Caco-2 (cell line): ENCODE measurements at regions not wholly inside any gene's neighbourhood (a gene's known extent, or its start where the extent isn't known, plus 50 kb on each side); places are given as distances from the start of the nearest gene placed in this dataset.

Experiments
- BruUV-seq: library from RNA; stranded (reverse); fragments of 400-500 nt; replicated peaks from 2 replicates; lab custom pipeline; 2021; lab: Mats Ljungman, UMichigan
- CTCF ChIA-PET: fragments of 300-600 bp; sonication (Branson Sonifier 250); formaldehyde crosslinking; loops from one replicate; lab custom pipeline; 2022; ENCODE audit warnings: antibody characterized with exemption; lab: Charles Lee
- POLR2A ChIA-PET: fragments of 300-600 bp; sonication (Branson Sonifier 250); formaldehyde crosslinking; loops from one replicate; lab custom pipeline; 2022; ENCODE audit warnings: antibody characterized with exemption; lab: Charles Lee
- DNase-seq, 2 experiments: peaks; one replicate each; pipeline versions ENCODE4 v3.0.0 to v3.0.0-alpha.2; 2020 to 2022
- H3K27me3 ChIP-seq: replicated peaks from 2 replicates; pipeline ENCODE4 v1.6.0; 2011; ENCODE audit warnings: low read length; ENCODE audit not compliant: control insufficient read depth, insufficient read depth
- H3K36me3 ChIP-seq: 2 replicates; pipeline ENCODE4 v1.5.1; 2011; ENCODE audit warnings: low read length; ENCODE audit not compliant: control insufficient read depth, insufficient read depth
- H3K4me1 ChIP-seq: fragments of 250-450 bp; sonication (Bioruptor Pico); 2 replicates; pipeline ENCODE4 v1.5.1; 2020; ENCODE audit warnings: mild to moderate bottlenecking
- H3K4me3 ChIP-seq: 2 replicates; pipeline ENCODE4 v1.5.1; 2011; ENCODE audit warnings: low read depth, mild to moderate bottlenecking, control low read depth, low read length
- H3K9me3 ChIP-seq: fragments of 250-450 bp; sonication (Bioruptor Pico); 2 replicates; pipeline ENCODE4 v1.5.1; 2020; ENCODE audit warnings: mild to moderate bottlenecking, moderate library complexity
- H3K27ac Mint-ChIP-seq: one replicate; pipeline ENCODE4 v1.8.0; 2022; ENCODE audit warnings: mixed read lengths; ENCODE audit not compliant: unreplicated experiment
- H3K27me3 Mint-ChIP-seq: one replicate; pipeline ENCODE4 v1.8.0; 2022; ENCODE audit warnings: mixed read lengths; ENCODE audit not compliant: insufficient read depth, unreplicated experiment
- H3K36me3 Mint-ChIP-seq: one replicate; pipeline ENCODE4 v1.8.0; 2022; ENCODE audit warnings: mild to moderate bottlenecking, mixed read lengths; ENCODE audit not compliant: insufficient read depth, unreplicated experiment
- H3K4me1 Mint-ChIP-seq: one replicate; pipeline ENCODE4 v1.8.0; 2022; ENCODE audit warnings: low read depth, mixed read lengths; ENCODE audit not compliant: unreplicated experiment
- H3K4me3 Mint-ChIP-seq: one replicate; pipeline ENCODE4 v1.8.0; 2022; ENCODE audit warnings: mild to moderate bottlenecking, moderate library complexity, mixed read lengths; ENCODE audit not compliant: unreplicated experiment
- H3K9me3 Mint-ChIP-seq: one replicate; pipeline ENCODE4 v1.8.0; 2022; ENCODE audit warnings: mixed read lengths; ENCODE audit not compliant: unreplicated experiment
- CTCF ChIP-seq, 2 experiments: fragments of 200-600 bp in 1 of 2; IDR thresholded peaks; 1 replicate in 1 of 2; 2 replicates in 1 of 2; pipeline versions ENCODE4 v1.5.1 to v1.8.0; 2011 to 2022; ENCODE audit warnings: antibody characterized with exemption in 1 of 2, control low read depth in 1 of 2, inconsistent platforms in 1 of 2, low read depth in 1 of 2, low read length in 1 of 2, mild to moderate bottlenecking in 1 of 2, moderate library complexity in 1 of 2; ENCODE audit not compliant: insufficient read depth in 1 of 2, severe bottlenecking in 1 of 2, unreplicated experiment in 1 of 2
- intact Hi-C: fragments of 100-400 bp; cut with micrococcal nuclease; formaldehyde crosslinking; loops from one replicate; pipeline ENCODE4 v1.10.0; 2022; ENCODE audit not compliant: unreplicated experiment

DNA sequence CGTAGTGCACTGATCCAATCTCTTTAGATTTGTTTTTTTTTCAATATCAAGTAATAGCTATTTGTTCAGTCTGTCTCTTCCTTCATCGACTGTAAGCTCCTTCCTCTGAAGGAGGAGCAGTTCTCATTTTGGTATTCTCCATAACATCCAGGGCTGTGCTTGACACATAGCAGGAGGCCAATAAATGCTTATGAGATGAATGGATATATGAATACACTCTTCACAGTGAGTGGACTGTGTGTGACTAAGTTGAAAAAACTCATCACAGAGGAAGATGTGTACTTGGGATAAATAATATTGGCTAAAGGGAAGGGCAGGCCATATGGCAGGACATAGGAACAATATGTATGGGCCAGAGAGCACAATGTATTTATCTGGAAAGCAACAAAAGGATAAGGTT is 205.3 kb upstream of the PRICKLE1 start:
- Histone ChIP-seq H3K4me3 (no peak overlapping the region), H3K27me3 (no peaks in the 10 kb centered on the region), H3K36me3 (no peaks in the 10 kb centered on the region), H3K9me3 (no peaks in the 10 kb centered on the region), H3K4me1 (peaks cover 22% of the 10 kb centered on the region)
- Mint-ChIP-seq H3K4me1 (peaks cover 19% of the 10 kb centered on the region), H3K9me3 (no peaks in the 10 kb centered on the region), H3K36me3 (no peaks in the 10 kb centered on the region), H3K27me3 (no peaks in the 10 kb centered on the region), H3K27ac (no peak overlapping the region), H3K4me3 (no peak overlapping the region)
- BruUV-seq, result no TSS peak
- no peak for DNase-seq
- ChIA-PET CTCF (no interaction called here), POLR2A (no interaction called here)
- TF ChIP-seq CTCF (IDR thresholded peaks at IDR 0.05; ENCODE audit: insufficient read depth in 1 of 2, low read depth in 1 of 2, low read length in 1 of 2, severe bottlenecking in 1 of 2, unreplicated experiment in 1 of 2), result no peak
- intact Hi-C loops, result loop anchor here (10.0 kb wide), 1 partner anchor 170 kb away; no protein-coding TSS in a partner anchor

GRCh38 chr12:42793166-42793565 is 203.6 kb upstream of the PRICKLE1 start:
- CTCF ChIA-PET, result no interaction called here
- no peak for TF ChIP-seq CTCF (IDR thresholded peaks at IDR 0.05; ENCODE audit: insufficient read depth in 1 of 2, low read depth in 1 of 2, low read length in 1 of 2, severe bottlenecking in 1 of 2, unreplicated experiment in 1 of 2)
- H3K9me3 Mint-ChIP-seq, result no peaks in the 10 kb centered on the region
- H3K4me3 Mint-ChIP-seq, result no peak overlapping the region
- no peaks in the 10 kb centered on the region for H3K36me3 Mint-ChIP-seq
- DNase-seq, result no peak
- H3K4me1 Mint-ChIP-seq, result peaks cover 13% of the 10 kb centered on the region
- H3K4me3 ChIP-seq, result no peak overlapping the region
- BruUV-seq, result no TSS peak
- POLR2A ChIA-PET, result no interaction called here
- H3K27me3 Mint-ChIP-seq, result no peaks in the 10 kb centered on the region
- intact Hi-C loops, result loop anchor here (10.0 kb wide), 1 partner anchor 172 kb away; no protein-coding TSS in a partner anchor
- no peaks in the 10 kb centered on the region for H3K9me3 ChIP-seq
- peaks cover 23% of the 10 kb centered on the region for H3K4me1 ChIP-seq
- no peaks in the 10 kb centered on the region for H3K36me3 ChIP-seq
- H3K27me3 ChIP-seq, result no peaks in the 10 kb centered on the region
- H3K27ac Mint-ChIP-seq, result no peak overlapping the region

- peak; percentile 11 to 39 for TF ChIP-seq CTCF (IDR thresholded peaks at IDR 0.05; ENCODE audit: insufficient read depth in 1 of 2, low read depth in 1 of 2, low read length in 1 of 2, severe bottlenecking in 1 of 2, unreplicated experiment in 1 of 2)
- POLR2A ChIA-PET, result no interaction called here
Measured at GRCh38 chr12:42792265-42792664, 202.7 kb upstream of the PRICKLE1 start.

More at GRCh38 chr12:42792265-42792664, 202.7 kb upstream of the PRICKLE1 start:
- H3K9me3 ChIP-seq, result no peaks in the 10 kb centered on the region
- intact Hi-C loops, result loop anchor here (10.0 kb wide), 1 partner anchor 173 kb away; no protein-coding TSS in a partner anchor
- Mint-ChIP-seq H3K36me3 (no peaks in the 10 kb centered on the region), H3K9me3 (no peaks in the 10 kb centered on the region), H3K4me3 (no peak overlapping the region), H3K4me1 (peaks cover 13% of the 10 kb centered on the region), H3K27me3 (no peaks in the 10 kb centered on the region), H3K27ac (no peak overlapping the region)
- peaks cover 23% of the 10 kb centered on the region for H3K4me1 ChIP-seq
- no peaks in the 10 kb centered on the region for H3K27me3 ChIP-seq
- CTCF ChIA-PET, result no interaction called here
- no peak overlapping the region for H3K4me3 ChIP-seq
- H3K36me3 ChIP-seq, result no peaks in the 10 kb centered on the region
- DNase-seq, result no peak
- no TSS peak for BruUV-seq
